RCC 7860 (cell line): ENCODE measurements at regions not wholly inside any gene's neighbourhood (a gene's known extent, or its start where the extent isn't known, plus 50 kb on each side); places are given as distances from the start of the nearest gene placed in this dataset.

Experiments used
- DNase-seq: peaks from one replicate; pipeline ENCODE4 v3.0.0-alpha.2; 2015; ENCODE audit warnings: low spot score
- FAIRE-seq: peaks from 2 replicates; lab custom pipeline; 2012; peaks lifted over from hg19 to GRCh38; lab: Jason Lieb, UNC

- DNase-seq (no peak), FAIRE-seq (no peak)
Measured at GRCh38 chr10:29099415-29099814, 189.5 kb upstream of the LYZL1 start.

- FAIRE-seq: no peak
Measured at GRCh38 chr10:29100505-29100904, 188.4 kb upstream of the LYZL1 start.

GRCh38 chr10:29102233-29102632 is 186.6 kb upstream of the LYZL1 start:
- FAIRE-seq (no peak), DNase-seq (no peak)

More at GRCh38 chr10:29100505-29100904, 188.4 kb upstream of the LYZL1 start:
- no peak for DNase-seq

- DNase-seq (no peak), FAIRE-seq (no peak)
Measured at GRCh38 chr10:29102636-29103035, 186.2 kb upstream of the LYZL1 start.

GRCh38 chr10:29104661-29105399 is 184.0 kb upstream of the LYZL1 start:
- FAIRE-seq (no peak), DNase-seq (no peak)

GRCh38 chr10:29105516-29106215 is 183.2 kb upstream of the LYZL1 start:
- DNase-seq (peak; percentile 49), FAIRE-seq (peak; percentile 65)

GRCh38 chr10:29106287-29106686 is 182.6 kb upstream of the LYZL1 start:
- DNase-seq (no peak), FAIRE-seq (no peak)

GRCh38 chr10:29107866-29108498 is 180.9 kb upstream of the LYZL1 start:
- FAIRE-seq: no peak
- DNase-seq: no peak

GRCh38 chr10:29109707-29110571 is 178.9 kb upstream of the LYZL1 start:
- DNase-seq: no peak
- FAIRE-seq: no peak

- FAIRE-seq (no peak), DNase-seq (no peak)
Measured at GRCh38 chr10:29112827-29113615, 175.8 kb upstream of the LYZL1 start.

GRCh38 chr10:29113616-29113945 is 175.3 kb upstream of the LYZL1 start:
- DNase-seq (no peak), FAIRE-seq (no peak)

GRCh38 chr10:29114141-29114540 is 174.7 kb upstream of the LYZL1 start:
- no peak for FAIRE-seq
- DNase-seq: no peak

- DNase-seq (no peak), FAIRE-seq (no peak)
Measured at GRCh38 chr10:29117781-29118180, 171.1 kb upstream of the LYZL1 start.

- DNase-seq (no peak), FAIRE-seq (no peak)
Measured at GRCh38 chr10:29119374-29119773, 169.5 kb upstream of the LYZL1 start.

- FAIRE-seq (peak; percentile 97), DNase-seq (peak; percentile 86)
Measured at GRCh38 chr10:29120216-29120615, 168.7 kb upstream of the LYZL1 start.

- FAIRE-seq (no peak), DNase-seq (no peak)
Measured at GRCh38 chr10:29124864-29125263, 164.0 kb upstream of the LYZL1 start.

GRCh38 chr10:29127037-29127700 is 161.7 kb upstream of the LYZL1 start:
- no peak for DNase-seq
- no peak for FAIRE-seq

- no peak for FAIRE-seq
Measured at GRCh38 chr10:29127731-29128130, 161.1 kb upstream of the LYZL1 start.

GRCh38 chr10:29130190-29130673 is 158.6 kb upstream of the LYZL1 start:
- DNase-seq (peak; percentile 19), FAIRE-seq (no peak)

More at GRCh38 chr10:29127731-29128130, 161.1 kb upstream of the LYZL1 start:
- DNase-seq: no peak
